ENCODE measurements at regions not wholly inside any gene's neighbourhood (a gene's known extent, or its start where the extent isn't known, plus 50 kb on each side); places are given as distances from the start of the nearest gene placed in this dataset.

DNA sequence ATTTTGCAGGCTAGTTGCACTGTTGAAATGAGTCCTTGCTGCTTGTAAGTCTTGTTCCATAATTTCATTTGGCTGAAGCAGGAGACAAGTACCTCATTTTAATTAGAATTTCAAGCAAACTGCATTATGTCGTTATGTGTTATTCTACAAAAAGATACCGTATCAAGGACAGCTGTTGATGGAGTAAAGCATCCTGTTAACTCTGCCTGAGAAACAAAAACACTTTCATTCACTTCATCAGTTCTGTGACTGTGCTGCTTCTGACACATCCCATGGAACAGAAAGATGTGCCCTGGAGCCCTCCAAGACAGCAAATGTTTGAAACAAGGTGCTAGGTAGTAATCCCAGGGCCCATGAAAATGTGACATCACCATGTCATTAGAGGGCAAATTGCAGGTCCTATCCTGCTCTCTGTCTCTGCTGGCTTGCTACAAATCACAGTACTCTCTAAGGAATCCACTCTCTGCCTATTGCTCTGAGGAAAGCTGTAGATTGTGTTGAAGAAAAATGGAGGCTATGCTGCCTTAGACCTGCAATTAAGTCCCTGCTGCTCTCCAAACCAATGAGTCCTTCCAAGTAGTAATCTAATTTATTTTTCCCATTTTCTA lies 209.7 kb upstream of the PARD3B start:
- TF ChIP-seq, protein P1, sequence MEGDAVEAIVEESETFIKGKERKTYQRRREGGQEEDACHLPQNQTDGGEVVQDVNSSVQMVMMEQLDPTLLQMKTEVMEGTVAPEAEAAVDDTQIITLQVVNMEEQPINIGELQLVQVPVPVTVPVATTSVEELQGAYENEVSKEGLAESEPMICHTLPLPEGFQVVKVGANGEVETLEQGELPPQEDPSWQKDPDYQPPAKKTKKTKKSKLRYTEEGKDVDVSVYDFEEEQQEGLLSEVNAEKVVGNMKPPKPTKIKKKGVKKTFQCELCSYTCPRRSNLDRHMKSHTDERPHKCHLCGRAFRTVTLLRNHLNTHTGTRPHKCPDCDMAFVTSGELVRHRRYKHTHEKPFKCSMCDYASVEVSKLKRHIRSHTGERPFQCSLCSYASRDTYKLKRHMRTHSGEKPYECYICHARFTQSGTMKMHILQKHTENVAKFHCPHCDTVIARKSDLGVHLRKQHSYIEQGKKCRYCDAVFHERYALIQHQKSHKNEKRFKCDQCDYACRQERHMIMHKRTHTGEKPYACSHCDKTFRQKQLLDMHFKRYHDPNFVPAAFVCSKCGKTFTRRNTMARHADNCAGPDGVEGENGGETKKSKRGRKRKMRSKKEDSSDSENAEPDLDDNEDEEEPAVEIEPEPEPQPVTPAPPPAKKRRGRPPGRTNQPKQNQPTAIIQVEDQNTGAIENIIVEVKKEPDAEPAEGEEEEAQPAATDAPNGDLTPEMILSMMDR (IDR thresholded peaks at IDR 0.05; ENCODE audit: low read length): no peak
- no peak for TF ChIP-seq EZH2phosphoT487 (IDR thresholded peaks at IDR 0.05; ENCODE audit: low read length)
